Fibroblast of mammary gland (primary cell): ENCODE measurements at regions not wholly inside any gene's neighbourhood (a gene's known extent, or its start where the extent isn't known, plus 50 kb on each side); places are given as distances from the start of the nearest gene placed in this dataset.

ENCODE experiments used
- DNase-seq: peaks from one replicate; pipeline ENCODE4 v3.0.0-alpha.2; 2010; ENCODE audit warnings: low read depth
- H3K4me3 ChIP-seq: 2 replicates; pipeline ENCODE4 v1.5.1; 2011; ENCODE audit warnings: low read depth, mild to moderate bottlenecking, low read length, moderate library complexity; ENCODE audit not compliant: control insufficient read depth
- CTCF ChIP-seq: conservative IDR thresholded peaks from 2 replicates; pipeline ENCODE4 v1.5.1; 2011; ENCODE audit warnings: low read depth, low read length, inconsistent platforms; ENCODE audit not compliant: control insufficient read depth, insufficient read depth

- no peak overlapping the region for H3K4me3 ChIP-seq
- DNase-seq, result no peak
- no peak for TF ChIP-seq CTCF
These were observed 54.6 kb upstream of the UNC5C start for GRCh38 chr4:95603393-95603792.

GRCh38 chr4:95602872-95603271 is 54.1 kb upstream of the UNC5C start:
- DNase-seq, result no peak
- H3K4me3 ChIP-seq, result no peak overlapping the region
- TF ChIP-seq CTCF, result no peak

- TF ChIP-seq CTCF, result no peak
- DNase-seq, result no peak
- no peak overlapping the region for H3K4me3 ChIP-seq
These were observed 52.6 kb upstream of the UNC5C start for GRCh38 chr4:95601356-95601755.

GRCh38 chr4:95599777-95600400 is 51.1 kb upstream of the UNC5C start:
- TF ChIP-seq CTCF, result no peak
- no peak for DNase-seq
- no peak overlapping the region for H3K4me3 ChIP-seq
